GM19023 (cell line): ENCODE measurements at regions not wholly inside any gene's neighbourhood (a gene's known extent, or its start where the extent isn't known, plus 50 kb on each side); places are given as distances from the start of the nearest gene placed in this dataset.

Experiments
- ATAC-seq: cut with Tn5 transposase; IDR thresholded peaks from one replicate; pipeline ENCODE4 v1.9.1; 2021; ENCODE audit warnings: mild to moderate bottlenecking, moderate library complexity; ENCODE audit not compliant: unreplicated experiment

DNA sequence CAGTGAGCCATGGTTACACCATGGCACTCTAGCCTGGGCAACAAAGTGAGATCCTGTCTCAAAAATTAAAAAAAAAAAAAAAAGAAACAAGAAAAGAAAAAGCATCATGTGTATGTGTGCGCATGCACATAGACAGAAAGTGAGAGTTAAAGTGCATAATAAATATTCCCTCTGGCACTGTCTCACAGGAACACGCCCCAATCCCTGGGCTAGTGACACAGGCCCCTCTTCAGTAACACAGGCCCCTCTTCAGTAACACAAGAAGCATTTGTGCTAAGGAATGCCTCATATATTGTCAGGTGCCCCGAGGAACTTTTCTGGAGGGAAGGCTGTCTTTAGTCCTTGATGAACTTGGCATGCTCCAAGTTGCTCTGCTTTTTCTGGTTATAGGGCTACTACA, 57.5 kb downstream of the RPL27A start:
- no peak for ATAC-seq

GRCh38 chr11:8744423-8744822, 61.8 kb downstream of the RPL27A start:
- ATAC-seq: no peak

- ATAC-seq: no peak
Measured at GRCh38 chr11:8745431-8746253, 63.0 kb downstream of the RPL27A start.

DNA sequence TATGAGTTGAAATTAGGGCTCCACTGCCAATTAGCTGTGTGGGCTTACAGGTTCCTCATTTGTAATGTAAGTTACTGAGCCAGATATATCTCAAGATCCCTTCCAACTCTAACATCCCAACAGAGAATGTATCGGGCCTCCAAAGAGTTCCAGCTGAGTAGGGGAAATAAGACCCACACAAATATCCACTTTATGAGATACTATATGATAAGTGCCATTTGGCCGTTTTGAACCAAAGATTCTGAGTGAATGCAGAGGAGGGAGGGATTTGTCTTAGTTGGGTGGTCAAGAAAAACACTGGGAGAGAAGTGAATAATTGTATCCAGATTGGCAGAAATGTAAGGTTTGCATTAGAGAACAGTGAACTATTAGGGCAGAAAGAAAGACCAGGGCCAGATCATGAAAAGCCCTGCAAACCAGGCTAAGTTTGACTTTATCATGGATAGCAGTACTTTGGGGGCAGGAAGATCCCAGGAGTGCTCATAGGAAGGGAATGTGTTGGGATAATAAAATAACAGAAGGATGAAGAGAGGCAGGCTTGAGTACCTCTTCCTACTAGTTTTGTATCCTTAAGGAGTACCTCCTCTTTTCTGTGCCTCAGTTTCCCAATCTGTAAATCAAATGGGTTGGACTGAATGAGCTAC, 63.9 kb downstream of the RPL27A start:
- no peak for ATAC-seq

GRCh38 chr11:8747173-8747572, 64.6 kb downstream of the RPL27A start:
- ATAC-seq: no peak

- ATAC-seq: no peak
Measured at GRCh38 chr11:8748317-8748716, 65.7 kb downstream of the RPL27A start.

DNA sequence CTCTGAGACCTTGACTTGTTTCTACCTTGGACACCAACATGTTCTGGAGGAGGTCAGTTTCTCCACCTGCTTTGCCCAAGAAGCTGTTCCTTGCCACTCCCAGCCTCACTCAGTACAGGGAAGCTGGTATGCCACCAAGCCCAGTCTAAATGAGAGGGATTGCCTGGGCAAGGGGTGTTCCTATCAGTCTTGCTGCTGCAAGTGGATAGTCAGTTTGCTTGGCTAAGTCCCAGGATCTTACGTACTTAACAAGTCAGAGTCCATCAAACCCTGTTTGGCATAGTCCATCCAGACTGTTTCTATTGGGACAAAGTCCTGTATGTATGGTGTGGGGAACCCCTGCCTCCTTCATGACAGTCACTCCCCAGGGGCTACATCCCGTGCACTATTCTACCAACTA, 66.6 kb downstream of the RPL27A start:
- ATAC-seq: no peak

DNA sequence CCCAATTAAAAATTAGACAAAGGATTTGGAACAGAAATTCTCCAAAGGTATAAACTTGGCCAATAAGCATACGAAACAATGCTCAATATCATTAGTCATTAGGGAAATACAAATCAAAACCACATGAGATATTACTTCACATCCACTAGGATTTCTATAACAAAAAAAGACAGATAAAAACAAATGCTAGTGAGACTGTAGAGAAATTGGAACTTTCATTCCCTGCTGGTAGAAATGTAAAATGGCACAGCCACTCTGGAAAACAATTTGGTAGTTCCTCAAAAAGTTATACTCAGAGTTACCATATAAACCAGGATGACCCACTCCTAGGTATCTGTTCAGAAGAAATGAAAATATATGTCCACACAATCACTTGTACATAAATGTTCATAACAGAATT, 71.6 kb downstream of the RPL27A start:
- no peak for ATAC-seq

DNA sequence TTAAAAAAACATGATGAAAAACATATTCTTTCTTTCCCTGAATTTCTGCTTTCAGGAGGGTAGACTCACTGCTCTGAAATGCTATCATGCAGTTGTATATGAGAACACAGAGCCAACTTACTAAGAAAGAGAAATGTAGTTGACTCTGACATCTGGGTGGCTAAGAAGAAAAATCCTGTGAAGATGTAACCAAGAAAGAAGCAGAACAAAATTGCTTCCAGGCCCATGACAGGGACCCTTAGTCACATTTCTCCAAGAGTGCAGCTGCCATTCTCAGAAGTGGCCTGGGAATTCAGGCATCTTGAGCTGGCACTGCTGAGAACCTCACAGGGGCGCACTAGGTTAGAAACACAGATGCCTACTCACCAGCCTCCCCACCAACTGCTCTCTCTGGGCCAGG, 73.6 kb downstream of the RPL27A start:
- no peak for ATAC-seq

GRCh38 chr11:8757047-8757446, 74.5 kb downstream of the RPL27A start:
- no peak for ATAC-seq

GRCh38 chr11:8757533-8757932, 74.9 kb downstream of the RPL27A start:
- ATAC-seq: no peak

GRCh38 chr11:8758619-8759169, 76.1 kb downstream of the RPL27A start:
- ATAC-seq: no peak

GRCh38 chr11:8759634-8760033, 77.0 kb downstream of the RPL27A start:
- ATAC-seq: no peak

DNA sequence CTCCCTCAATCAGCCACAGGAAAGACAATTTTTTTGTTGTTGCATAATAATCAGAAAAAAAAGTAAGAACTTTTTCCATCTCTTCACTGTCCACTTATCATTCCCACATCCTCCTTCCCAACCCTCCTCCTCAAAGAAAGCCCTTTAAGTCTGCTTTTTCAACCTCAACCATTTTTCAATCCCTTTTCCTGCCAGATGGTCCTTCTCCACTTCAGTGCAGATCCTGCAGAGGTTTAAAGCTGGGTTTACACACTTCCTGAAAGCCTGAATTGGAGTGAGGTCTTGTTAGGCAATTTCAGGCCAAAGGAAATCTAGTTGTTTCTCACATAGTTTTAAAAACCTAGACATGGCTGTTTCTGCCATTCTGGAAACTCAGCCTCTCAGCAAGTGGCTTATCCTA, 78.3 kb downstream of the RPL27A start:
- ATAC-seq: no peak

- ATAC-seq: no peak
Measured at GRCh38 chr11:8763070-8763685, 80.6 kb downstream of the RPL27A start.

DNA sequence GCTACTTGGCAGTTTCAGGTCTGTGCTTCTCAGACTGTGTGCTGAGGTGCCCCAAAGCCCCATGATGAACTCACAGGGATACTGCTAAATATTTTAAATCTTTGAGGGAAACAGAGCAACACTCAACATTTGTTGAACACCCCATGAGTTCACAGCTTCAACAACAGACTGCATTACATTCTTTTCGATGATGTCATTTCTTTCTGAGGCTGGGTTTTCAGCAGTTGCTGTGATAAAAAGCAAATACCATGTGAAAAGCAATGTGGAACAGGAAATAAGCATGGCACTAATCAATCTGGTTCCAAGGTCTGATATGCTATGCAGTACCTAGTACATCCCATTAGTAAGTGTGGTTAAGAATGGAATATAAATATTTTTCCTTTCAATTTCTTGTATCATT, 82.7 kb downstream of the RPL27A start:
- ATAC-seq: no peak

- ATAC-seq: no peak
Measured at GRCh38 chr11:8766043-8766987, 83.7 kb downstream of the RPL27A start.

DNA sequence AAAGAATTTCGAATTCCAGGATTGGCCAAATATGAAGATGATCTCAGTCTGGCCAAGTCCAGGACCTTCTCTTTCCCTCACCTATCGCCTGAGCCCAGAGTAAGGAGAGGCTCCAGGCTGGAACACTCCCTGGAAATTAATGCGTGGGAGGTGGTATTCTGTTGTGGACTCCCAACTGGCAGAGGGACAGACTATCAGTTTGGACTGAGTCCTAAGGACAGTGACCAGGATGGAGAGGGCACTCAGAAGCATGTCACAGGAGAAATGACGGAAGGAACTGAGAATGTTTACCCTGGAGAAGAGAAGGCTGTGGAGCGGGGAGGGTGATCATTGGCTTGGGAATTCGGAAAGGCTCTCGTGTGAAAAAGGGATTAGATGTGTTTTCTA, 84.4 kb downstream of the RPL27A start:
- ATAC-seq: no peak

GRCh38 chr11:8767466-8768142, 85.0 kb downstream of the RPL27A start:
- no peak for ATAC-seq

GRCh38 chr11:8768625-8769333, 86.2 kb downstream of the RPL27A start:
- ATAC-seq: no peak
